ENCODE measurements at regions not wholly inside any gene's neighbourhood (a gene's known extent, or its start where the extent isn't known, plus 50 kb on each side); places are given as distances from the start of the nearest gene placed in this dataset.

- no peak for DNase-seq
These were observed 496.0 kb upstream of the PKN2 start for GRCh38 chr1:88188038-88188437.

GRCh38 chr1:88189525-88189924 is 494.5 kb upstream of the PKN2 start:
- no peak for DNase-seq

DNA sequence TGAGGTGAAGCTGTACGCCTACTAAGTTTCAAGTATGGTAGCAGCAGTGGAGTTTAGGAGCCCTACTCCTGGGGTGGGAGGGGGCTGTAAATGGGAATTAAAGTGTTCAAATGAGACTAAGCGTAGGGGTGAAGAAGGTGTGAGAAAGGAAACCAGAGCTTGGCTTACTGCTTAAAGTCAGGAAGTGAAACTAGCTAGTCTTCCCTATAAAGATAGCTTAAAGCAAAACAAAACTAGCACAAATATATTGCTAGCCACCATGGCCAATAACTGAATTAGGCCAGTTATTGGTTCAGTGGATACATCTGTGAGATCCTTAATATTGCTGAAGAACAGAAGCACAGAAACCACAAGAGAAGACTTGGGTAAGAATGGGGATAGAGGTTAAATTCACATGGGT is 492.2 kb upstream of the PKN2 start:
- no peak for DNase-seq

DNA sequence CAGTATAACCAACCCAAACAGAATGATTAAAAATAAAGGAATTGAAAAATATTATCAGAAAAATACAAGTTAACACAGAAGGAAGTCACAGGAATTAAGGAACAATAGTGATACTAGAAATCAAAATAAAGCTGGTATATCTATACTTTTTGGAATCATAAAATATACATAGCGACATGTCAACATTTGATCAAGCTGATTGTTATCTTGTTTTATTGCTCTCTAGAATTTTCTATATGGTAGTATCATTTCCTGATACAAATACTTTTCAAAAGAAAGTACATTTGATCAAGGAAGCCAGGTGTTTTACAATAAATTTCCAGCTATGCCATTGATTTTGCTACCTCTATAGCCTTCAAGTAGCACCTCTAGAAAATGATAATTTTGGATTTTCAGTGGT is 489.5 kb upstream of the PKN2 start:
- DNase-seq = no peak

DNA sequence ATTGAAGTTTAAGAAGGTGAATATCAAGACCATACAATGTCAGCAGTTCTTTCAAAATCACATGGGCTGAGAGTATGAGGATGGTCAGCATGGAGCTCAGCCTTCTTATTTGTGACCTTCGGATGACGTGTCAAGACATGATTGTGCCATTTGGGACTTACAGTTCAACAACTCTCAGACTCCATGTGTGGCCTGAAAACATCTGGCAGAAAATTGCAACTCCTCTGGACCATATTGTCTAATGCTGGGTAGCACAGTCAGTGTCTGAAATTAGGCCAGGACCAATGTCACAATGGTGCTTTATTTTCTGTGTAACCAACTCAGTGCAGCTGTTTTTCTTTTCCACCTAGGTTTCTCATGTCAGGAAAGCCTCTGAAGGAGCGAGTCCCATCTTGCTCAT is 483.5 kb upstream of the PKN2 start:
- DNase-seq = no peak

DNA sequence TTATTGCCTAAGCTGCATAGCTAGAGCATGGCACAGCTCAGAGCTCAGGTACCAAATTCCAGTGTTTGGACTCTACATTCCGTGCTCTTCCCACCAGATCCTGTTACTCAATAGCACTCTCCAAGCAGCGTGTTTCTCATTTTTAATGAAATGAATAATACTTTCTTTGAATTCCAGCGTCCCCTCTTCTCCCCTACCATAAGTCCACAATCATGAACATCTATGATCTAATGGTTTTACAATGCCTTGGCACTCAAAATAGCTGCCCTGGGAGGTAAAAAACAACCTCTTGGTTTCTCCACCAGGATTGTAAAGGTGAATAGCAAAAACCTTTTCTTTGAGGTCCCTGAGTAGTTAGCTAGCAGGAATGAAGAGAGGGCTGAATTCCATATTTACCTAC is 480.0 kb upstream of the PKN2 start:
- DNase-seq = no peak

DNA sequence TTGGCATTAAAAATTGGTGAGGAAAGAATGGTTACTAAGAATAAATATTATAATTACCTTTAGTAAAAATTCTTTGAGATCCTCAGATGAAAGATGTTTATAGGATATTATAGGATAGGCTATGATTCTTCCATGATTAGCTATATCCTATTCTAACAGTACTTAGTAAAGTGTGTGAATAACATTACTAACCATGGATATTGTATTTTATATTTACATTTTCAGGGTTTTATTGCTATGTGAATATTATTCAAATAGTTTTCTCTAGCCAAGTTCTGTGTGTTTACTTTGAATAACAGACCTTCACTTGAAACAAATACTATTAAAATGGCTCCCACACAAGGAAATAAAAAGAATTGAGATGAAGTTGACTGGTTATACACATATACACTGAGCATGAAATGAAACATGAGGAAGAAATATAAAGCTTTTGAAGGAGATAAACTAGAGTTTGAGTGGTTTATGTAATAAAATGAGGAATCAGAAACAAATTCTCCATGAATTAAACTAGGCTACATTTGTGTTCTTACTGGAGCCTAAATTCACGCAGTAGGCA is 479.4 kb upstream of the PKN2 start:
- DNase-seq = no peak

DNA sequence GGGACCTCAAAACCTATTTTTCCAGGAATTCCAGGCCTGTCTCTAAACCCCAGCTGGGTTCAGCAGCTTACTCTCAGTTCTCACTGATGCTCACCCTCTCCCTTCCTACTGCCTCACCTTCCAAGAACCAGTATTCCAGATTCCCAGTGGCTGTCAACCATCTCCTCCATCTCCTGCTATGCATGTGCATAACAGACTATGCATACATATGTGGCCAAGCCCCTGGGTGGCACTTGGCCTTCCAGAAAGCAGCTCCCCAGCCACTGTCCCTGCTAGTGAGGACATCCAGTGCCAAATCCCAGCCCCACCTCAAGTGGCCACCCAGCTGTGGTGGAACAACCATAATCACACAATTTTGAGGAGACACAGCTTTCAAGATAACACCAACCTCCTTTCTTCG is 475.7 kb upstream of the PKN2 start:
- no peak for DNase-seq

DNA sequence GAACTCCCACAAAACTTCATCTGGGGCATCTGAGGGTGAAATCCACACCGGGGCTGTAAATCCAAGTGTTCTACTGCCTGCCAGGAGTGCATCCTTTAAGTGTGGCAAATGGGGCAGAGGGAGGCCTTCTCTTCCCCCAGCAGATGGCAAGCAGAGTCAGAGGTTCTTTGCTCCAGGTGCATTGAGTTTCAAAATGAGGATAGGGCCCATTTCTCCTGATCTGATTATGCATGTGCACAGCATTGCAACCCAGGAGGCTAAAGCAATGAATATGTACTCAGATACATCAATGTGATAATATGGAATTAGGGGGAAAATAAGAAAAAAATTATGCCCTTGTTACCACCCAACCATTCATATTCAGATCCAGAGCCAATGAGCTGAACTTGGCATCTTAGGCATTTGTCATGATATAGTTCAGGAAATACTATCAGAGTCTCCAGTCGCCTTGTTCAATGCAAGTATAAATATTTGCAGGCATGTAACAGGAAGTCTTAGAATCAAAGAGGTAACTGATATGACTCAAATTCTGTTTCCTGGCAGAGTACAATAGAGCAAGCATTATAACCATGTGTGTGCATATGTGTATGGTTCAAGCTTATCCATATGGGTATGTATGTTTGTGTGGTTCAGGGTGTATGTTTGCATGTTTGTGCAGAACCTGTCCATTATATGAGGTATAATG is 473.8 kb upstream of the PKN2 start:
- no peak for DNase-seq

DNA sequence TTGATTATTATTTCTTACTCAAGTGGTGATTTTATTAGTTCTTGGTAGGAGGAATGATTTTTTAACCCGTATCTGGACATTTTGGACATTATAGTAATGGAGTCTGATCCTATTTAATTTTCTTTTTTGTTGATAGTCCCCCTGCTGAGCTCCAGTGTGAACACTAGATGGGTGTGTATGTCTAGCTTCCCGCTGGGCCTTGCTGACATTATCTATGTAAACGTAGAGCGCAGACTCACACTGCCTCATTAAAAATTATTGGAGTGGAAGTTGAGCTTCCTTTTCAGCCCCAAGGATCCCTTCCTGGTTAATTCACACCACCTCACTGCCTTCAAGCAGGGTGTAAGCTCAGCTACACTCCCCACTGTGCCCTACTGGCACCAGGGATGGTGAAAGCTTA is 467.6 kb upstream of the PKN2 start:
- DNase-seq = no peak

DNA sequence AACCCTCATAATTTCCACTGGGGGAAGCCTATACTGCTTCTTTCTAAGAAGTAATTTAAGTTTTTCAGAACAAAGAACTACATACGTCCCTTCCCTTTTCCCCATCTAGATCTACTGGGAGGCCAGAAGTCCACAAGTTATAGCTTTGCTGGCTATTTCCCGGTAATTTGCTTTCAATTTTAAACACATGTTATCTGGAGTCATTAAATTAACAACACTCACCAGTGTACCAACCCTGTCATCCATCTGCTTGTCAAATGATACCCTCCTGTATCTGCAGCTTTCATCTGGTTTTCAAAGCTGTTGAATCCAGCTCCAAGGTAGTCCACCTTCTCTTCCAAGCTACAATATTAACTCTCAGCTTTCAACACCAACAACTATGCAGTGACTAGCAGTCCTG is 466.7 kb upstream of the PKN2 start:
- no peak for DNase-seq

DNA sequence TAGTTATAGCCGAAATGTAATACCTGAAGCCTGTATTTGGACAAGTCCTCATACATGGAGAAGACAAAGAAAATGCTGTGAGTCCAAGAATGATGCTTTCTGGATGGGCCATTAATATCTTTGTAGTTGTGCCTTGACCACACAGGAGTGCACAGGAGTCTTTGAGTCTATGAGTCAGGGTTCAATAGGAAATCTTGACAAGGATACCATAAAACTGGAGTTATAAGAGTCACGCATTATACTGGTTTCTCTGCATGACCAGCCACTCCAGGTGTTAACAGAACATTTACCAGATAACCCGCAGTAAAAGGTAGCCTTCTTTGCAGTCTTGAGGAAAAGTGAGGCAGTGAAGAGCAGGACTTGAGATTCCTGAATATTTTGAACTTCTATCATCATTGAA is 464.6 kb upstream of the PKN2 start:
- no peak for DNase-seq

GRCh38 chr1:88221411-88221810 is 462.7 kb upstream of the PKN2 start:
- DNase-seq = no peak

DNA sequence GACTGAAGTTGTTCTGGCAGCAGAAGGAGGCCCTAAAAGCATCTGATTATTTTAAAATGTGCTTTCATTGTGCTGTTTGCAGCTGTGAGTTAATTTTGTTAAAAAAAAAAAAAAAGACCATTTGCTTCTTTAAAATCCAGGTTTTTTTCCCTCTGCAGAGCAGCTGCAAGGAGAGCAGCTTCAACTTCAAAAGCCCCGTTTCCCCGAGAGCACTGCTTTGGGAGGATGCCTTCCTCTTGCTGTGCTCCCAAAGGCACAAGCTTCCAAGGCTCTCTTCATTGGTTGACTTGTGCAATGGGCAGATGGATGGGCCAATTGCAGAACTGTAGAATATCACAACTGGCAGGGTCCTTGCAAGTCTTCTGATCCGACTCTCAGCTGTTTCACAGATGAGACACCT is 459.2 kb upstream of the PKN2 start:
- DNase-seq = no peak

DNA sequence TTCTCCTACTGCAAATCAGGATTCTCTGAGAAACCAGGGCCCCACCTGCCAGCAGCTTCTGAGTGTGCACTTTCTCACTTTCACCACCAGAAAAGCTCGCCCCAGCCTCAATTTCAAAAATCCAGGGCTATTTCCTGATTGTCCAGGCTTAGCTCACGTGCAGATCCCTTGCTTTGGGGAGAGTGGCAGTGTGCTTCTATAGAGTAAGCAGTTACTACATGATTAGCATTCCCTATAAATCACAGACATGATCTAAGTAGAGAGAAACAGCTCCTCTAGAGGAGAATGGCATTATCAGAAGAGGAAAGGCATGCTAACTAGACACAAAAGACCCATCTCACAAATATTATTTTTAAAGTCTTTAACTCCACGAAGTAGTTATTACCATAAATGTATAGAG is 456.0 kb upstream of the PKN2 start:
- no peak for DNase-seq

DNA sequence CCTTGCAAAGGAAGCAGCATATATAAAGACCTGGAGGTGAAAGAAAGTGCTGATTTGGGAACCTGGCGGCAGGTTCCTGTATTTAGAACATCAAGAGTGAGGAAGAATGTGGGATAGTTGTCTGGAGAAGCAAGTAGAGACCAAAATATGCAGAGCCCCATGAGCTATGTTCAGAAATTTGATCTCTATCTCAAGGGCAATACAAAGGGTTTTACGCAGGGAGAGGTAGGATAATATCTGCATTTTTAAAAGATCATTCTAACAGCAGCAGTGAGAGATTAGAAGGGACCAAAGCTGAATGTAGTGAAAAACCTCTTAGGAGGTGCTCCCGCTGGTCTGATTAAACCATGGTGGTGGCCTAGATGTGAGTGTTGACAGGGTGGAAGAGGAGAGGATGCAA is 453.9 kb upstream of the PKN2 start:
- no peak for DNase-seq

GRCh38 chr1:88237058-88237457 is 447.0 kb upstream of the PKN2 start:
- DNase-seq = no peak

GRCh38 chr1:88239205-88239604 is 444.9 kb upstream of the PKN2 start:
- DNase-seq = no peak

DNA sequence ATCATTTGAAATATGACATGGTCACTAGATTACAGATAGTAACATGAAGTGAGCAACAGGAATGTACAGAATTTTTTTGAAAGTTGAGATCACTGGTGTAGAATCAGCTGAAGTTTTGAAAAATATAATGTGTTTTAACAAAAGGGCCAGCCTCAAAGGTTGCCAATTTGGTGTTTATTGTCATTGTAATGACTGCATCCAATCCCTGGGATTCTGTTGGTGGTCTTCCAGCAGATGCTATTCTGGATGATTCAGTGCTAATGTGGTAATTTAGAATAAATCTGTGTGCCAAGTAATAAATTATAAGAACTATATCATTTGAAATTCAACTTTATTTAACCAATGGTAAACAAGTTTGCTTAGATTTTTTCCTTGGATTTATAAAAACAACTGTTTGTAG is 436.4 kb upstream of the PKN2 start:
- no peak for DNase-seq

GRCh38 chr1:88250915-88251314 is 433.2 kb upstream of the PKN2 start:
- no peak for DNase-seq

DNA sequence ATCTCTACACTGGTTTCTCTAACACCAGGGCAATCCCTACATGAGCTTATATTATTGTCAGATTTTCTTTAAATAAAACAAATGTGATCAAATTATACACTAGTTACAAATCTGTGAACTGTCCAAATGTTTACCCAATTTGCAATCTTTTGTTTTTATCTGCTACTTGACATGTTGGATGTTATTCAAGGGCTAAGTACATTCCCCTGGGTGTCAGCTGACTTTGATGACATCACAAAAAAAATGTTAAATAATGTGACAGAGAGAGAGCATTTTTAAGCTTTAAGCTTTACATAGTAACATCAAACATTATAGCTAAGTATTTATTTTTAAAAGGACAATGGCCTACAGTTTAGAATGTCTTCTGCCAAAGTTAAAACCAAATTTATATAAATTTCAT is 431.3 kb upstream of the PKN2 start:
- no peak for DNase-seq

DNA sequence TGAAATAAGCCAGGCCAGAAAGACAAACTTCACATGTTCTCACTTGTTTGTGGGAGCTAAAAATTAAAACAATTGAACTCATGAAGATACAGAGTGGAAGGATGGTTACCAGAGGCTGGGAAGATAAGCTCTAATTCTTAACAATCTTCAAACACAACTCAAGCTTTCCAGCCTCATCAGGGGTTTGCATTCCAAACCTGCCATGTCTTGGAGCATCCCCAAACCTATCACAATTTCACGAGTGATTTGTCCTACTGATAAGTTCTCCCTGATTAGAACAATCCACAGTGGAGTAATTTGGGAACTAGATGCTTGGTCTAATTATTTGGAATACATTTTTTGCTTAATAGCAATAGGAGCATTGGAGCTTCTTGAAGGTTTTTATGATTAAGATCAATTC is 418.5 kb upstream of the PKN2 start:
- DNase-seq = no peak

DNA sequence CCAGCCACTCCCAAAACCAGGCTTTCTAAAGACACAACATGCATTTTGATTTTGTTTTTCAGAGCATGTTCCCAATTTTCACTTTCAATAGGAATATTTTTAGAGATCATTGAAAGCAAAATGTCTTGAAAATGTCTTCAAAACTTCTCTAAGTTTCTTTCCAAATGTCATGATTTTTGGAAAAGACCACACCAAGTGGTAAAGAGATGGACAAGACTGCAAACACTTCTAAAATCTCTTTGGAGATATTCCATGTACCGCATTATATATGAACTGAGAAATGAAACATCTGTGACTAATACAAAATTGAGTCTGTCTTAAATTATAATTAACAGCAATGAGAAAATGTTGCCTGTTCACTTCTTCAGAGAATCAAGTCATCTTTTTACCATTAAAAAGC is 418.0 kb upstream of the PKN2 start:
- DNase-seq = no peak

- DNase-seq = no peak
These were observed 411.9 kb upstream of the PKN2 start for GRCh38 chr1:88272216-88272615.

DNA sequence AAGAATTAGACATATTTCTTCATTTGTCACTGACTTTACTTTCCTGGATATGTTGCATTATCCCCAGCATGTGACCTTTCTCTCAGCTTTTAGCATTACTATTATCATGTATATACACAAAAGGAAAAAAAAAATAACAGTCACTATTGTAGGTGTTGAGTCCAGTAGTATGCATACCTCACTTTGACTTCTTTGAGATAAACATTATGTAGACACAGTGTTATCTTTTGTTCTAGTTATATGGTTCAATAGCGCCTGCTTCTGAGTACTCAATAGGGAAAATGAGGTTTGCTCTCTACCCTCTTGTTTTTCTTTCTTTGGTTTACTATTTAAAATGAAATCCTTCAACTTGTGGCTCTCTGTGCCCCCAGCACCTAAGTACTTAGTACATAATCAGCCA is 409.6 kb upstream of the PKN2 start:
- DNase-seq = no peak

All from T1000 (cell line).